ENCODE measurements at regions not wholly inside any gene's neighbourhood (a gene's known extent, or its start where the extent isn't known, plus 50 kb on each side); places are given as distances from the start of the nearest gene placed in this dataset.
"Not testable (repeated sequence)": the region's sequence is repeated elsewhere in the genome, so short reads cannot be mapped to it uniquely, and the experiment has no call there.

DNA sequence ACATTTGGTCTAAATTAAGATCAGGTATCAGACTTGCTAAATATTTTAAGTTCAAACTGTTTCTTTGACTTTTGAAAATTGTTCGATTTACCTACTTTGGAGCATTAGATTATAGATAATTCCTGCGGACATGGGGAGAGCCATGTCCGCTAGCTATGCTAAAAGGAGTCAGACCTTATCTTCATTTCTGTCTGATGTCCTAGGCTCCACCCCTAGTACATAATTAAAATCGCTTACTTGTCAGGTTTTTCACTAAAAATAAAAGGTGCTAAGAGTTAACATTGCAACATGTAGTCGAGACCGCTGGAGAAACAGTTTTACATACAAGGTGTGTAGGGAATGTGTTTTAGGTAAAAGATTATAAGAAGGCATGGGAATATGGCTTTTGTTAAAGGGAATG lies 71.9 kb upstream of the EPS8L3 start:
- H3K4me3 ChIP-seq (ENCODE audit: low read depth, low read length); H3K4me1 Mint-ChIP-seq; H3K36me3 ChIP-seq (ENCODE audit: control insufficient read depth, insufficient read depth, low read length); H3K27ac Mint-ChIP-seq; ATAC-seq (ENCODE audit: low read depth in 2 of 2); H3K4me1 ChIP-seq (ENCODE audit: control insufficient read depth, insufficient read depth, low read length, poor library complexity, severe bottlenecking); H3K27me3 ChIP-seq (ENCODE audit: control insufficient read depth, insufficient read depth, low read length); H3K9me3 Mint-ChIP-seq; H3K4me3 Mint-ChIP-seq; H3K36me3 Mint-ChIP-seq; H3K9me3 ChIP-seq (ENCODE audit: control insufficient read depth in 2 of 2, low read length in 2 of 2); DNase-seq; H3K27ac ChIP-seq (ENCODE audit: insufficient read depth, low read length, poor library complexity, severe bottlenecking): not testable (repeated sequence)
- H3K27me3 Mint-ChIP-seq = peaks cover 13% of the 10 kb centered on the region

DNA sequence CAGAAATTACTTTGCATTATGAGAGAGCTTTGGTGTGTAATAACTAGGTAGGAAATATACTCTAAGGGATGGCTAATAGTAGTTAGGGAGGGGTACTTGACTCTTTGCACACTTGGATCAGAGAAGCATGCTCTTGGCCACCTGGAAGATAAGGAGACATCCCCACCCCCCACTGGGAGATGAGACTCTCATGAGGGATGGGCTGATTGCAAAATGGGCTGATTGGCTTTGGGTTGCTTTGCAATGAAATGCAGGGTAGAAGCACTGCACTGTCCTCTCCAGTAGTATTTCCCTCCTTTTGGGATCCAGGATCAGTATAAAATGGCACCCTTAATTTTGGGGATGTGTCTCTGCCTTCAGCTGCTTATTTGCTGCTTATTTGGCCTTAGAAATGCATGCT lies 71.2 kb upstream of the EPS8L3 start:
- no peak overlapping the region for H3K4me3 Mint-ChIP-seq
- no peak for ATAC-seq (ENCODE audit: low read depth in 2 of 2)
- no peak overlapping the region for H3K27ac Mint-ChIP-seq

DNA sequence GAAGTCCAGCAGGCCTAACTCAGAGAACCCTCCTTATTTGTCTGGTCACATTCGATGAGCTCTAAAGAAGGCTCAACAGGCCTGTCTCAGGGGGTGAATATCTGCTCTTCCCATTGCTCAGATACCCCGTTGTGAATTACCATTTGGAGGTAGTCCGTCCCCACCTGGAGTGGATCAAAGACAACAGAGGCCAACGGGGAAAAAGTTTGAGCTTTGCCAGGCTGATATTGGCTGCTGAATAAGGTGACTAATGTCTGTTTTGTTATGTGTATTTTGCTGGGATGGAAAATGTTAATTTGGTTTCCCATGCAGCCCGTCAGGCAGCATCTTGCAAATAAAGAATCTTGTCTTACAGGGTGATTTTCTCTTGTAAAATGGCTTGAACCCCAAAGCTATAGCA lies 69.2 kb upstream of the EPS8L3 start:
- Mint-ChIP-seq H3K36me3 (peaks cover 5% of the 10 kb centered on the region), H3K9me3 (peaks cover 0 to 9% (median 3%) of the 10 kb centered on the region in 7 donors), H3K27ac (peak overlapping the region in 1 of 3 donors; percentile 17), H3K4me3 (no peak overlapping the region), H3K27me3 (peaks cover 13% of the 10 kb centered on the region), H3K4me1 (peaks cover 0 to 6% (median 0%) of the 10 kb centered on the region in 4 donors)
- H3K27me3 ChIP-seq (ENCODE audit: control insufficient read depth, insufficient read depth, low read length) = no peaks in the 10 kb centered on the region
- H3K27ac ChIP-seq (ENCODE audit: insufficient read depth, low read length, poor library complexity, severe bottlenecking) = no peak overlapping the region
- ATAC-seq (ENCODE audit: low read depth in 2 of 2) = no peak
- no peaks in the 10 kb centered on the region for H3K4me1 ChIP-seq (ENCODE audit: control insufficient read depth, insufficient read depth, low read length, poor library complexity, severe bottlenecking)
- H3K36me3 ChIP-seq (ENCODE audit: control insufficient read depth, insufficient read depth, low read length) = no peaks in the 10 kb centered on the region
- no peak for DNase-seq
- H3K9me3 ChIP-seq (ENCODE audit: control insufficient read depth in 2 of 2, low read length in 2 of 2) = peaks cover 0 to 8% of the 10 kb centered on the region in 2 experiments
- H3K4me3 ChIP-seq (ENCODE audit: low read depth, low read length) = no peak overlapping the region

More for the DNA sequence above, 71.2 kb upstream of the EPS8L3 start:
- H3K9me3 Mint-ChIP-seq = peaks cover 0 to 9% (median 3%) of the 10 kb centered on the region in 7 donors
- H3K27me3 ChIP-seq (ENCODE audit: control insufficient read depth, insufficient read depth, low read length) = no peaks in the 10 kb centered on the region
- peaks cover 5% of the 10 kb centered on the region for H3K36me3 Mint-ChIP-seq
- H3K27ac ChIP-seq (ENCODE audit: insufficient read depth, low read length, poor library complexity, severe bottlenecking) = no peak overlapping the region
- DNase-seq = no peak
- no peak overlapping the region for H3K4me3 ChIP-seq (ENCODE audit: low read depth, low read length)
- no peaks in the 10 kb centered on the region for H3K36me3 ChIP-seq (ENCODE audit: control insufficient read depth, insufficient read depth, low read length)
- peaks cover 13% of the 10 kb centered on the region for H3K27me3 Mint-ChIP-seq
- H3K4me1 Mint-ChIP-seq = peaks cover 0 to 6% (median 0%) of the 10 kb centered on the region in 4 donors
- H3K9me3 ChIP-seq (ENCODE audit: control insufficient read depth in 2 of 2, low read length in 2 of 2) = peaks cover 0 to 8% of the 10 kb centered on the region in 2 experiments
- H3K4me1 ChIP-seq (ENCODE audit: control insufficient read depth, insufficient read depth, low read length, poor library complexity, severe bottlenecking) = no peaks in the 10 kb centered on the region

DNA sequence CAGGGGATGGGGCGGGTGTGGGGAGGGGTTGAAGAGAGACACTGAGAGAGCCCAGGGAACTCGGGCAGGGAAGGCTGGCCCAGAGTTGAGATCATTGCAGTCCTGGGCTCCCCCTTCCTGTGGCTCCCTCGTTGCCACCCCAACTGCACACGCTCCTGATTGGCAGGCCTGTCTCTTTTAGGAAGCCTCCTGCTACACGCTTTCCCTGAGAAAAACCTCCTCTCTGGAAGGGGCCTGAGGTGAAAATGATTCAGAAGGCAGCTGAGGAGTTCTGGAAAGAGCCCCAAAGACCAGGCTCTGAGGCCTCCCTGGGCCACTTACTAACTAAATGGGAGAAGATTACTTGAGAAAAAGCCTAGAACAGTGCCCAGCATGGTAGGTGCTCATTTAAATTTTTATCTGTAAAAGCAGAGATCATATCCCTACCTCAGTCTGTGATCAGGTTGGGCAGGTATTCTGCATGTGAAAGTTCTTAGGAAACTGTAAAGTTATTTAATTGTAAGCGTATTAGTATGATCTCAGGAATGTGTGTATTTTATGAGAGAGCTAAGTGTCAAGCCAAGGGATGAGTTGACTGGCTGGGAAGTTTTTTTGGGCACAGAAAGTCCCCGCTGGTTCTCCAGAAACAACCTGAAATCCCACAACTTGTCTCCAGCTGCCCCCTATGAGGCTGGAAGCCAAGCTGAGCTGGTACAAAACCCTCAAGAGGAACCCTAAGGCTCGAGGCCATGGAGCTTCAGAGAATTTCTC lies 65.2 kb upstream of the EPS8L3 start:
- no peaks in the 10 kb centered on the region for H3K27me3 ChIP-seq (ENCODE audit: control insufficient read depth, insufficient read depth, low read length)
- DNase-seq (no peak), ATAC-seq (ENCODE audit: low read depth in 2 of 2) (no peak)
- Mint-ChIP-seq H3K4me1 (peaks cover 0 to 14% (median 7%) of the 10 kb centered on the region in 4 donors), H3K27ac (peak overlapping the region in 1 of 3 donors; percentile 52), H3K4me3 (no peak overlapping the region), H3K36me3 (no peaks in the 10 kb centered on the region), H3K27me3 (no peaks in the 10 kb centered on the region), H3K9me3 (peaks cover 0 to 2% (median 0%) of the 10 kb centered on the region in 7 donors)
- no peaks in the 10 kb centered on the region for H3K4me1 ChIP-seq (ENCODE audit: control insufficient read depth, insufficient read depth, low read length, poor library complexity, severe bottlenecking)
- no peak overlapping the region for H3K27ac ChIP-seq (ENCODE audit: insufficient read depth, low read length, poor library complexity, severe bottlenecking)
- no peak overlapping the region for H3K4me3 ChIP-seq (ENCODE audit: low read depth, low read length)
- H3K36me3 ChIP-seq (ENCODE audit: control insufficient read depth, insufficient read depth, low read length) = no peaks in the 10 kb centered on the region
- H3K9me3 ChIP-seq (ENCODE audit: control insufficient read depth in 2 of 2, low read length in 2 of 2) = no peaks in the 10 kb centered on the region

DNA sequence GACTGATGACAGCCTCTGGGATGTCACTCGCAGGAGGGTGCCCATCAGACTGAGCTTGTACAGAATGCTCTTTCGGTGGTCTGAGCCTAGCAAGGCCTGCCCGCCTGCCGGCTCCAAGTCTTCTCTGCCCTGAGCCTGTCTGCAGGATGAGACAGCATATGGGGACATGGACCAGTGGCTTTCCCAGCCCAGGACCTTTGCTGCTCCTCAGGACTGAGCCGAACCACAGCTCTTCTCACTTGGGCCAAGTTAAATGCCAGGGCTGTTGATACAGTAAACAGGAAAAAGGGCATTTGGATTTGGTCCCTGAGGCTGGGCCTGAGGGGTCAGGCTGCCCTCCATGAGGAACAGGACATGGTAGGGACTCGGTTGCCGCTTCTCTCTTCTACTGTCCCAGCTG lies 64.3 kb upstream of the EPS8L3 start:
- Mint-ChIP-seq H3K36me3 (no peaks in the 10 kb centered on the region), H3K9me3 (peaks cover 0 to 2% (median 0%) of the 10 kb centered on the region in 7 donors), H3K27ac (peak overlapping the region in 1 of 3 donors; percentile 39), H3K4me1 (peaks cover 0 to 14% (median 7%) of the 10 kb centered on the region in 4 donors), H3K27me3 (no peaks in the 10 kb centered on the region), H3K4me3 (no peak overlapping the region)
- peaks cover 3% of the 10 kb centered on the region for H3K4me1 ChIP-seq (ENCODE audit: control insufficient read depth, insufficient read depth, low read length, poor library complexity, severe bottlenecking)
- no peak overlapping the region for H3K4me3 ChIP-seq (ENCODE audit: low read depth, low read length)
- H3K9me3 ChIP-seq (ENCODE audit: control insufficient read depth in 2 of 2, low read length in 2 of 2) = no peaks in the 10 kb centered on the region
- H3K36me3 ChIP-seq (ENCODE audit: control insufficient read depth, insufficient read depth, low read length) = no peaks in the 10 kb centered on the region
- H3K27me3 ChIP-seq (ENCODE audit: control insufficient read depth, insufficient read depth, low read length) = no peaks in the 10 kb centered on the region
- ATAC-seq (ENCODE audit: low read depth in 2 of 2) = no peak
- no peak overlapping the region for H3K27ac ChIP-seq (ENCODE audit: insufficient read depth, low read length, poor library complexity, severe bottlenecking)
- DNase-seq = no peak

DNA sequence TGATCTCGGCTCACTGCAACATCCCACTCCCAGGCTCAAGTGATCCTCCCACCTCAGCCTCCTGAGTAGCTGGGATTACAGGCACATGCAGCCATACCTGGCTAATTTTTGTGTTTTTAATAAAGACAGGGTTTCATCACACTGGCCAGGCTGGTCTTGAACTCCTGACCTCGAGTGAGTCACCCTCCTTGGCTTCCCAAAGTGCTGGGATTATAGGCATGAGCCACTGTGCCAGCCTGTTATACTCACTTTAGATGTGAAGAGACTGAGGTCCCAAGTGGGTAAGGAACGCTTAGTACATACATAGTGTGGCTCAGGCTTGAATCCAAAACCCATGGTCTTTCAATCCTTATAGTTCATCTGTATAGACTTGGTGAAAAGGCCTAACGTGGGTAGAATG lies 63.7 kb upstream of the EPS8L3 start:
- Mint-ChIP-seq H3K27ac (no peak overlapping the region), H3K4me1 (peaks cover 0 to 14% (median 12%) of the 10 kb centered on the region in 4 donors), H3K4me3 (no peak overlapping the region), H3K27me3 (no peaks in the 10 kb centered on the region), H3K36me3 (no peaks in the 10 kb centered on the region), H3K9me3 (peaks cover 0 to 1% (median 0%) of the 10 kb centered on the region in 7 donors)
- H3K27ac ChIP-seq (ENCODE audit: insufficient read depth, low read length, poor library complexity, severe bottlenecking) = no peak overlapping the region
- H3K4me3 ChIP-seq (ENCODE audit: low read depth, low read length) = no peak overlapping the region
- no peaks in the 10 kb centered on the region for H3K27me3 ChIP-seq (ENCODE audit: control insufficient read depth, insufficient read depth, low read length)
- ATAC-seq (ENCODE audit: low read depth in 2 of 2) = no peak
- DNase-seq = no peak
- H3K4me1 ChIP-seq (ENCODE audit: control insufficient read depth, insufficient read depth, low read length, poor library complexity, severe bottlenecking) = peaks cover 3% of the 10 kb centered on the region
- H3K9me3 ChIP-seq (ENCODE audit: control insufficient read depth in 2 of 2, low read length in 2 of 2) = no peaks in the 10 kb centered on the region
- H3K36me3 ChIP-seq (ENCODE audit: control insufficient read depth, insufficient read depth, low read length) = no peaks in the 10 kb centered on the region

DNA sequence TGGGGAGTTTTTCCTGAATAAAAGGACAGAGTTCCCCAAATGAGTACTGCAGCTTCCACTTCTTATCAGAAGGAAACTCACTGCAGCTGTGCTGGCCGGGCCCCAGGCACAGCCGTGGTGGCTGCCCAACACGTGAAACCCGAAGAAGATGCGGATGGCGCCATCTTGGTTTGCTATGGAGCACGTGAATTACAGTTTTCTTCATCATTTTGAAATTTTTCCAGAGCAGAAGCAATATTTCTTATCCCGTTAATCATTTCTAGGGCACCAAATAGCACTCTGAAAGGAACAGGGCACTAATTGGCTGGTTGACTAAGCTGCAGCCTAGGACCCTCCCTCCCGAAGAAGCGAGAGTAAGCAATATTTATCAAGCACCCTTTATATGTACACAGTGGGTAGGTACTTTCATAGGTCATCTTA lies 63.2 kb upstream of the EPS8L3 start:
- Mint-ChIP-seq H3K9me3 (peaks cover 0 to 1% (median 0%) of the 10 kb centered on the region in 7 donors), H3K27me3 (no peaks in the 10 kb centered on the region), H3K4me3 (no peak overlapping the region), H3K36me3 (no peaks in the 10 kb centered on the region), H3K27ac (no peak overlapping the region), H3K4me1 (peaks cover 0 to 16% (median 12%) of the 10 kb centered on the region in 4 donors)
- Histone ChIP-seq H3K36me3 (ENCODE audit: control insufficient read depth, insufficient read depth, low read length) (no peaks in the 10 kb centered on the region), H3K27ac (ENCODE audit: insufficient read depth, low read length, poor library complexity, severe bottlenecking) (no peak overlapping the region), H3K9me3 (ENCODE audit: control insufficient read depth in 2 of 2, low read length in 2 of 2) (no peaks in the 10 kb centered on the region), H3K4me3 (ENCODE audit: low read depth, low read length) (no peak overlapping the region), H3K4me1 (ENCODE audit: control insufficient read depth, insufficient read depth, low read length, poor library complexity, severe bottlenecking) (peaks cover 3% of the 10 kb centered on the region), H3K27me3 (ENCODE audit: control insufficient read depth, insufficient read depth, low read length) (no peaks in the 10 kb centered on the region)
- ATAC-seq (ENCODE audit: low read depth in 2 of 2) (no peak), DNase-seq (no peak)

DNA sequence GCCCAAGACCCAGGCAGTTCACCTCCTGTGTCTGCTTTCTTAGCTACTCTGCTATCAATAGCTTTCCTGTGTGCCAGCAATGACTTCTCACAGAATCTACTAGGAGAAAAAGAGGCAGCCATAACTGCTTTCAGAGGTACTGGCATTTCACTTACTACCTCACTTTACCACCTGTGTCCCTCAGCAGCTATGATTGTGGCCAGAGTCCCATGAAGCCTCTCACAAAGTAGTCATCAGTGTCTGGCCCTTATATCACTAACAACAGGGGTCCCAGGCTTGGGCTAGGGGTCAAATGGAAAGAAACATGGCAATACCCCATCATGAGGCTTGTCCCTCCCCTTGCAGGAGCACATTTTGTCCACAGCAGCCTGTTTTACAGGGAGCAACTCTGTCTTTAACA lies 62.7 kb upstream of the EPS8L3 start:
- H3K27me3 Mint-ChIP-seq = no peaks in the 10 kb centered on the region
- no peak for ATAC-seq (ENCODE audit: low read depth in 2 of 2)
- Histone ChIP-seq H3K4me3 (ENCODE audit: low read depth, low read length) (no peak overlapping the region), H3K36me3 (ENCODE audit: control insufficient read depth, insufficient read depth, low read length) (no peaks in the 10 kb centered on the region), H3K4me1 (ENCODE audit: control insufficient read depth, insufficient read depth, low read length, poor library complexity, severe bottlenecking) (peaks cover 3% of the 10 kb centered on the region), H3K27me3 (ENCODE audit: control insufficient read depth, insufficient read depth, low read length) (no peaks in the 10 kb centered on the region), H3K9me3 (ENCODE audit: control insufficient read depth in 2 of 2, low read length in 2 of 2) (no peaks in the 10 kb centered on the region), H3K27ac (ENCODE audit: insufficient read depth, low read length, poor library complexity, severe bottlenecking) (no peak overlapping the region)
- no peak for DNase-seq
- H3K27ac Mint-ChIP-seq = no peak overlapping the region
- H3K4me3 Mint-ChIP-seq = no peak overlapping the region
- peaks cover 0 to 16% (median 12%) of the 10 kb centered on the region in 4 donors for H3K4me1 Mint-ChIP-seq
- H3K9me3 Mint-ChIP-seq = peaks cover 0 to 1% (median 0%) of the 10 kb centered on the region in 7 donors
- no peaks in the 10 kb centered on the region for H3K36me3 Mint-ChIP-seq

Measured in CD4-positive, CD25-positive, alpha-beta regulatory T cell (primary cell).